Nephron progenitor cell (in vitro differentiated cells): ENCODE measurements at regions not wholly inside any gene's neighbourhood (a gene's known extent, or its start where the extent isn't known, plus 50 kb on each side); places are given as distances from the start of the nearest gene placed in this dataset.

Source experiments
- DNase-seq: peaks from one replicate; pipeline ENCODE4 v3.0.0; 2021
- H3K27ac Mint-ChIP-seq: 2 replicates; pipeline ENCODE4 v1.8.0; 2021; ENCODE audit warnings: mild to moderate bottlenecking, moderate library complexity, mixed read lengths
- H3K27me3 Mint-ChIP-seq: 2 replicates; pipeline ENCODE4 v1.8.0; 2021; ENCODE audit warnings: mild to moderate bottlenecking, low read depth, mixed read lengths; ENCODE audit not compliant: poor library complexity
- H3K36me3 Mint-ChIP-seq: 2 replicates; pipeline ENCODE4 v1.8.0; 2021; ENCODE audit warnings: low read depth, mixed read lengths
- H3K4me1 Mint-ChIP-seq: 2 replicates; pipeline ENCODE4 v1.8.0; 2021; ENCODE audit warnings: mixed read lengths
- H3K4me3 Mint-ChIP-seq: 2 replicates; pipeline ENCODE4 v1.8.0; 2021; ENCODE audit warnings: mild to moderate bottlenecking, moderate library complexity, mixed read lengths
- H3K9me3 Mint-ChIP-seq: 2 replicates; pipeline ENCODE4 v1.8.0; 2021; ENCODE audit warnings: mild to moderate bottlenecking, moderate library complexity, mixed read lengths
- TF ChIP-seq, protein P1 (sequence below): fragments of 200-600 bp; sonication (generic); IDR thresholded peaks from 2 replicates; pipeline ENCODE4 v1.5.0; 2021; ENCODE audit warnings: antibody characterized with exemption

DNA sequence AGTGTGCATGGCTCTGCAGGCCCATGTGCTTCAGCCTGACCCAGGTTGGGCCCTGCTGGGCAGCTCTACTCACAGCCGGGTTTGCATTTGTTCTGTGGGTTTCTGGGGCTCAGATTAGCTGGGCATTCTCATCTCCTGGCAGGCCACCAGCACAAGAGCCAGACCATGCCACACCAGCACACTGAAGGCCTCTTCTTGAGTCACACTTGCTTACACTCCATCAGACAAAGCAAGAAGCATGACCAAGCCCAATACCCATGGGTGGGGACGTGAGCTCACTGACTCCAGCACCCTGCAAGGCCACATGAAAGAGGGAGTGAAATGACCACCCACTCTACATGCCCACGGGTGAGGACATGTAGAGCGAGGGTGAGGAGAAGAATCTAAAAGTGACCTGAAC is 257.8 kb upstream of the PPP2R2D start:
- Mint-ChIP-seq H3K4me1 (peaks cover 18% of the 10 kb centered on the region), H3K36me3 (peaks cover 5% of the 10 kb centered on the region), H3K27ac (no peak overlapping the region), H3K4me3 (no peak overlapping the region), H3K9me3 (peaks cover 54% of the 10 kb centered on the region), H3K27me3 (peaks cover 18% of the 10 kb centered on the region)
- no peak for DNase-seq
- TF ChIP-seq, protein P1, sequence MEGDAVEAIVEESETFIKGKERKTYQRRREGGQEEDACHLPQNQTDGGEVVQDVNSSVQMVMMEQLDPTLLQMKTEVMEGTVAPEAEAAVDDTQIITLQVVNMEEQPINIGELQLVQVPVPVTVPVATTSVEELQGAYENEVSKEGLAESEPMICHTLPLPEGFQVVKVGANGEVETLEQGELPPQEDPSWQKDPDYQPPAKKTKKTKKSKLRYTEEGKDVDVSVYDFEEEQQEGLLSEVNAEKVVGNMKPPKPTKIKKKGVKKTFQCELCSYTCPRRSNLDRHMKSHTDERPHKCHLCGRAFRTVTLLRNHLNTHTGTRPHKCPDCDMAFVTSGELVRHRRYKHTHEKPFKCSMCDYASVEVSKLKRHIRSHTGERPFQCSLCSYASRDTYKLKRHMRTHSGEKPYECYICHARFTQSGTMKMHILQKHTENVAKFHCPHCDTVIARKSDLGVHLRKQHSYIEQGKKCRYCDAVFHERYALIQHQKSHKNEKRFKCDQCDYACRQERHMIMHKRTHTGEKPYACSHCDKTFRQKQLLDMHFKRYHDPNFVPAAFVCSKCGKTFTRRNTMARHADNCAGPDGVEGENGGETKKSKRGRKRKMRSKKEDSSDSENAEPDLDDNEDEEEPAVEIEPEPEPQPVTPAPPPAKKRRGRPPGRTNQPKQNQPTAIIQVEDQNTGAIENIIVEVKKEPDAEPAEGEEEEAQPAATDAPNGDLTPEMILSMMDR: no peak

DNA sequence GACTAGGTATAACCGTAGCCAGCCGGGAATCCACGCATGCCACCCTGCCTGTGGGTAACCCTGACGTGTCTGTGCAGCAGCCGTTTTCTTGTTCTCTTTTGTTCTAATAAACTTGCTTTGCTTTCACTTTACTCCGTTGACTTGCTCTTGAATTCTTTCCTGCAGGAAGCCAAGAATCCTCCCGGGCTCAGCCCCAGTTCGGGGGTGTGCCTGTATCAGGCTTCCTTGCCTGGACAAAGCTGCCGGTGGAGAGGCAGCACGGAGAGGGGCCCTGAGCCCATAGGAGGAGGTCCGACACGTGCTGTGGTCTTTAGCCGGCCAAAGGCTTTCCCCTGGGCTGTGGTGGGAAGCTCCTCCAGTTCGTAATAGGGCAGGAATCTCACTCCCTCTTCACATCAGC is 256.5 kb upstream of the PPP2R2D start:
- Mint-ChIP-seq H3K27me3 (peaks cover 17% of the 10 kb centered on the region), H3K4me1 (peaks cover 26% of the 10 kb centered on the region), H3K4me3 (no peak overlapping the region), H3K27ac (no peak overlapping the region), H3K9me3 (peaks cover 43% of the 10 kb centered on the region), H3K36me3 (peaks cover 5% of the 10 kb centered on the region)
- TF ChIP-seq, protein P1: no peak
- DNase-seq: no peak

DNA sequence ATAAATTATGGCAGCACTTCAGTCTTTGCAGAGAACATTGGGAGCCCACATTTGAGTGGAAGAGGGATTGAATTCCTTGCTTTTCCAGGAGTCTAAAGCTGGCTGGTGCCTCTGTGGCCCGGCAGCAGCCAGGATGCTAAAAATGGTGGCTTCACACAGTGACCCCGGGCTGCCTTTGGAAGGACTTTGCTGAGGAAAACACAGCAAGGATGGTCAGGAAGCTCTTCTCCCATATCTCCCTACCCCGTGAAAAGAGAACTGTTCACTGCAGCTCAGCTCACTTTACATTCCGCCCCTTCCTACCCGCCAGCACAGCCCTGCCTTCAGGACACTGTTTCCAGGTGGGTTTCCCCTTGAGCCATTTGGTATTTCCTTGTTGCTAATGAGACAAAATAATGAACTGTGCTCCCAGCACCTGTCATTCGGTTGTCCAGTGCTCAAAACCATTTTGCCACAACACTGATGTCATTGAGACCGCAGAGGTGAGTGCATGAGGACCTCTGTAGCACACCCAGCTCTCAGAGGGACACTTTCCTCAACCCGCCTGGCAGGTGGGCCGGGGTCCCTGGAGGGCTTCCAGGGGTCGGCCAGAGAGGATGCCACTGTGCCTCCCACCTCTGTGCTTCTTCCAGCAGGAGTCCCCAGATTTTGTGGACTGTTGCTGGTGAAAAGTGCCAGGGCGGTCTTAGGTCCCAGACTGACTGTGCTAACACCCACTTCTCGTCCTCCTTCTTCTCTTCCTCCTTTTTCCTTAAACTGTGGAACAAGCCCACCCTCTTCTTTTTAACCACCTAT is 255.7 kb upstream of the PPP2R2D start:
- peaks cover 35% of the 10 kb centered on the region for H3K9me3 Mint-ChIP-seq
- H3K36me3 Mint-ChIP-seq: peaks cover 4% of the 10 kb centered on the region
- H3K27ac Mint-ChIP-seq: peak overlapping the region; percentile 31
- no peak overlapping the region for H3K4me3 Mint-ChIP-seq
- H3K4me1 Mint-ChIP-seq: peaks cover 34% of the 10 kb centered on the region
- TF ChIP-seq, protein P1: no peak
- H3K27me3 Mint-ChIP-seq: peaks cover 13% of the 10 kb centered on the region
- no peak for DNase-seq

DNA sequence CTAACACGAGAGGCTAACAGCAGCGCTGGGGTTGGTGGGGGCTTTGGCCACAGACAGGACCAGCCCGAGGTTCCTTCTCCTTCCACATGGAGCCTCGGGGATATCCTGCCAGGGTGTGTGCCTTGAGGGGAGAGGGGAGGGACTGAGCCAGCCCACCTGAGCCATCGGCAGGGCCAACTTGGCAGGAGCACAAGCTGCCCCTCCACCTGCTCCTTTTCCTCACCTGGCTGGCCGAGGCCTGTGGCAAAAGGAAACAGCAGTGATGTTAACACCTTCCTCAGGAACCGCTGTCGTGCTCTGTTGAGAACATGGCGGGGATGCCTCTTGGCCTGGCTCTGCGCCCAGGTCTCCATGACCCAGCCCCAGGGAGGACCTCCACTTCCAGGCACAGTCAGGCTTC is 255.1 kb upstream of the PPP2R2D start:
- Mint-ChIP-seq H3K36me3 (no peaks in the 10 kb centered on the region), H3K4me1 (peaks cover 37% of the 10 kb centered on the region), H3K4me3 (no peak overlapping the region), H3K27ac (no peak overlapping the region), H3K27me3 (peaks cover 13% of the 10 kb centered on the region), H3K9me3 (peaks cover 28% of the 10 kb centered on the region)
- TF ChIP-seq, protein P1: no peak
- no peak for DNase-seq

DNA sequence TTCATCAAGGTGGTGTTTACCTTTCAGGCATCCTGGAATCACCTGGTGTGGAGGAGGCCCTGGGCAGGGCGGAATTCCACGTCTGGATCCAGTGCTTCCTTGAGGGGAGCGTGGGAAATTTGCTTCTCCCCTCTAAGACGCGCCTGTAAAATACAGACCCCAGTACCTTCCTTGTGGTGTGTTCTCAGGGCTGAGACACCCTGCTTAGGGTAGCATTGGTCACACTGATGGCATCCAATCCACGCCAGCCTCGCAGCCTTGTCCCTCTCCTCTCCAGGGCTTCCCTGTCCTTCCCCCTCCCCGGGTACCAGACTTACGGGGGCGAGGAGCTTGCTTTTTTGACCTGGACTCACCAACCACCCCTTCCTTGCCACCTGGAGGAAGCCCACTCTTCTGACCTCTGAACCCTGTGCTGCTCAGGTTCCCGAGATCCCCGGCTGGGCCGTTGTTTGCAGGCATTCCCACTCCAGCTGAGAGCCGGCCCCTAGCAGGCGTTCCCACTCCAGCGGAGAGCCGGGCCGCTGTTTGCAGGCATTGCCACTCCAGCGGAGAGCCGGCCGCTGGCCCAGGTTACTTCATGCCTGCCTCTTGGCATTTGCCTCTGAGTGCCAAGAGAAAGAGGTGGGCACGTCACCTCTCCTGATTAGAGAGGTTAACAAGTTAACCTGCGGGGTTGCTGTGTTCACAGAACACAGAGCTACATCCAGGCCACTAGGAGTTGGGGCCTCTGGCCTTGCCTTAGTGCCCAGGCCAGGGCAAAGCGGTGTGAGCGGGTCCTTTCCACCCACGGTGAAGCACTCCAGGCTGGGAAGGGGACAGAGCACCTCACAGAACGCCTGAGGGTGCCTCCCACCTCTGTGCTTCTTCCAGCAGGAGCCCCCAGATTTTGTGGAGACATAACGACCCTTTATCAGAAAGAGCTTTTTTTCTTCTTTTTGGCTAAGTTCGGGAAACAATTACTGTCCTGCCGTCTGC is 254.0 kb upstream of the PPP2R2D start:
- peaks cover 46% of the 10 kb centered on the region for H3K4me1 Mint-ChIP-seq
- TF ChIP-seq, protein P1: no peak
- H3K36me3 Mint-ChIP-seq: no peaks in the 10 kb centered on the region
- H3K9me3 Mint-ChIP-seq: peaks cover 22% of the 10 kb centered on the region
- H3K27ac Mint-ChIP-seq: no peak overlapping the region
- no peak for DNase-seq
- H3K4me3 Mint-ChIP-seq: no peak overlapping the region
- peaks cover 18% of the 10 kb centered on the region for H3K27me3 Mint-ChIP-seq
